HL-60 (cell line): ENCODE measurements at regions not wholly inside any gene's neighbourhood (a gene's known extent, or its start where the extent isn't known, plus 50 kb on each side); places are given as distances from the start of the nearest gene placed in this dataset.

ENCODE experiments used
- DNase-seq, 2 experiments: peaks; one replicate each; pipeline ENCODE4 v3.0.0-alpha.2; 2010 to 2020; ENCODE audit warnings: low read depth in 1 of 2, low spot score in 1 of 2
- H3K27ac ChIP-seq: fragments of 250-450 bp; sonication (Bioruptor Pico); replicated peaks from 2 replicates; pipeline ENCODE4 v1.5.1; 2020; ENCODE audit warnings: mild to moderate bottlenecking, moderate library complexity
- H3K27me3 ChIP-seq: fragments of 250-450 bp; sonication (Bioruptor Pico); 2 replicates; pipeline ENCODE4 v1.5.1; 2021; ENCODE audit warnings: mild to moderate bottlenecking, moderate library complexity; ENCODE audit not compliant: insufficient read depth, poor library complexity, severe bottlenecking
- H3K4me3 ChIP-seq: replicated peaks from 2 replicates; pipeline ENCODE4 v1.5.1; 2011; ENCODE audit warnings: mild to moderate bottlenecking, control low read depth, low read length; ENCODE audit not compliant: insufficient read depth
- CTCF ChIP-seq: IDR thresholded peaks from one replicate; pipeline ENCODE4 v1.5.1; 2011; ENCODE audit warnings: low read length, control low read depth, inconsistent platforms; ENCODE audit not compliant: insufficient read depth
- GABPA ChIP-seq: IDR thresholded peaks from 2 replicates; pipeline ENCODE4 v1.6.1; 2012; ENCODE audit warnings: low read depth
- POLR2AphosphoS5 ChIP-seq: IDR thresholded peaks from 2 replicates; pipeline ENCODE4 v1.6.1; 2012; ENCODE audit warnings: low read depth
- REST ChIP-seq: IDR thresholded peaks from 2 replicates; pipeline ENCODE4 v1.6.1; 2012; ENCODE audit warnings: low read depth; ENCODE audit not compliant: insufficient replicate concordance
- SPI1 ChIP-seq: IDR thresholded peaks from 2 replicates; pipeline ENCODE4 v1.6.1; 2012; ENCODE audit warnings: low read depth, mild to moderate bottlenecking, borderline replicate concordance

- Histone ChIP-seq H3K4me3 (no peak overlapping the region), H3K27ac (no peak overlapping the region), H3K27me3 (no peaks in the 10 kb centered on the region)
- no peak for DNase-seq
- TF ChIP-seq GABPA (no peak), REST (no peak), POLR2AphosphoS5 (no peak), SPI1 (no peak), CTCF (no peak)
Measured at GRCh38 chr18:41602034-41602433, 353.0 kb upstream of the PIK3C3 start.

- TF ChIP-seq CTCF (no peak), SPI1 (no peak), REST (no peak), GABPA (no peak), POLR2AphosphoS5 (no peak)
- H3K4me3 ChIP-seq = no peak overlapping the region
- no peak for DNase-seq
- H3K27ac ChIP-seq = no peak overlapping the region
- H3K27me3 ChIP-seq = no peaks in the 10 kb centered on the region
Measured at GRCh38 chr18:41600693-41601391, 354.2 kb upstream of the PIK3C3 start.

GRCh38 chr18:41599466-41599865, 355.6 kb upstream of the PIK3C3 start:
- no peak overlapping the region for H3K27ac ChIP-seq

More at GRCh38 chr18:41599466-41599865, 355.6 kb upstream of the PIK3C3 start:
- TF ChIP-seq CTCF (no peak), REST (no peak), SPI1 (no peak), POLR2AphosphoS5 (no peak), GABPA (no peak)
- DNase-seq = no peak
- no peak overlapping the region for H3K4me3 ChIP-seq
- H3K27me3 ChIP-seq = no peaks in the 10 kb centered on the region
